ENCODE measurements at regions not wholly inside any gene's neighbourhood (a gene's known extent, or its start where the extent isn't known, plus 50 kb on each side); places are given as distances from the start of the nearest gene placed in this dataset.

DNA sequence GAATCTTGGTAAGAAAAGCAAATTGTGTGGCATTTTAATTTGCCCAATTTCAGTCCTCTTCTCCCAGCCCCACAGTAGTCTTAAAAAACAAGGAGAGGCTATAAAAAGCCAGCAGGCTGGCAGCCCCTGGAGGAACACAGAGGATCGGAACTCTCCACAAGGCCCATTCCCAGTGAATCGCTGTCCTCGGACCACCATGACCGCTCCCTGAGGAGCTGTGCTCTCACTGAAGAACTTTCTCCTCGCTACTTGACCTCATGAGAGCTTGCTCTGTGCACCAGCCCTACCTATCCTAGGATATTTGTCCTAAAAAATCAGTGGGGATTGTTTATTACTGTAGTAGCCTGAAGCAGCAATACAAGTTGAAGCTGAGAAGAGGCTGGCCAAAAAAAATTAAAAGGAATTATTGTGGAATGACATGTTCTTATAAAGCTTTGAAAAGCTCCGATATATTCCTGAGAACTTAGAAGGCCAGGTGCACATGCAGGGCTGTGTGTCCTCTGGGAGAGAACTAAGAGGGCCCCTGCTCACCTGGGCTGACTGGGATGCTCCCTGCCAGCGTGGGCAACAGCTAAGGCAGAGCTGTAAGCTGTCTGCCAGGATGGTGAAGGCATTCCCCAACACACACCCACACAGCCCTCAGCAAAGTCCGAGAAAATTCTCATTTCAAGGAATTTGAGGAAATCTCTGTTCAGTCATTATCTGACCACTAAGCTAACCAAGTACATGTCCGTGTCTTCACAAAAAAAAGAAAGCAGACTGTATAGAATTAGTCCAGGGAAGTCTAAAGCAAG lies 148.8 kb upstream of the SFSWAP start:
- TF ChIP-seq, protein P1, sequence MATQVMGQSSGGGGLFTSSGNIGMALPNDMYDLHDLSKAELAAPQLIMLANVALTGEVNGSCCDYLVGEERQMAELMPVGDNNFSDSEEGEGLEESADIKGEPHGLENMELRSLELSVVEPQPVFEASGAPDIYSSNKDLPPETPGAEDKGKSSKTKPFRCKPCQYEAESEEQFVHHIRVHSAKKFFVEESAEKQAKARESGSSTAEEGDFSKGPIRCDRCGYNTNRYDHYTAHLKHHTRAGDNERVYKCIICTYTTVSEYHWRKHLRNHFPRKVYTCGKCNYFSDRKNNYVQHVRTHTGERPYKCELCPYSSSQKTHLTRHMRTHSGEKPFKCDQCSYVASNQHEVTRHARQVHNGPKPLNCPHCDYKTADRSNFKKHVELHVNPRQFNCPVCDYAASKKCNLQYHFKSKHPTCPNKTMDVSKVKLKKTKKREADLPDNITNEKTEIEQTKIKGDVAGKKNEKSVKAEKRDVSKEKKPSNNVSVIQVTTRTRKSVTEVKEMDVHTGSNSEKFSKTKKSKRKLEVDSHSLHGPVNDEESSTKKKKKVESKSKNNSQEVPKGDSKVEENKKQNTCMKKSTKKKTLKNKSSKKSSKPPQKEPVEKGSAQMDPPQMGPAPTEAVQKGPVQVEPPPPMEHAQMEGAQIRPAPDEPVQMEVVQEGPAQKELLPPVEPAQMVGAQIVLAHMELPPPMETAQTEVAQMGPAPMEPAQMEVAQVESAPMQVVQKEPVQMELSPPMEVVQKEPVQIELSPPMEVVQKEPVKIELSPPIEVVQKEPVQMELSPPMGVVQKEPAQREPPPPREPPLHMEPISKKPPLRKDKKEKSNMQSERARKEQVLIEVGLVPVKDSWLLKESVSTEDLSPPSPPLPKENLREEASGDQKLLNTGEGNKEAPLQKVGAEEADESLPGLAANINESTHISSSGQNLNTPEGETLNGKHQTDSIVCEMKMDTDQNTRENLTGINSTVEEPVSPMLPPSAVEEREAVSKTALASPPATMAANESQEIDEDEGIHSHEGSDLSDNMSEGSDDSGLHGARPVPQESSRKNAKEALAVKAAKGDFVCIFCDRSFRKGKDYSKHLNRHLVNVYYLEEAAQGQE (IDR thresholded peaks at IDR 0.05; ENCODE audit: insufficient read depth in 1 of 2, low read depth in 2 of 2, low read length in 2 of 2), result no peak
- TF ChIP-seq SIN3A (IDR thresholded peaks at IDR 0.05; ENCODE audit: borderline replicate concordance, insufficient read depth, low read length) (no peak), TAF1 (IDR thresholded peaks at IDR 0.05; ENCODE audit: borderline replicate concordance, insufficient read depth, low read length) (no peak), POLR2AphosphoS5 (IDR thresholded peaks at IDR 0.05; ENCODE audit: low read depth, low read length) (no peak), FOXP2 (optimal IDR thresholded peaks at IDR 0.05; ENCODE audit: borderline replicate concordance, extremely low read depth, extremely low read length, insufficient read depth) (no peak)

Data from PFSK-1 (cell line).